ENCODE measurements at regions not wholly inside any gene's neighbourhood (a gene's known extent, or its start where the extent isn't known, plus 50 kb on each side); places are given as distances from the start of the nearest gene placed in this dataset.

DNA sequence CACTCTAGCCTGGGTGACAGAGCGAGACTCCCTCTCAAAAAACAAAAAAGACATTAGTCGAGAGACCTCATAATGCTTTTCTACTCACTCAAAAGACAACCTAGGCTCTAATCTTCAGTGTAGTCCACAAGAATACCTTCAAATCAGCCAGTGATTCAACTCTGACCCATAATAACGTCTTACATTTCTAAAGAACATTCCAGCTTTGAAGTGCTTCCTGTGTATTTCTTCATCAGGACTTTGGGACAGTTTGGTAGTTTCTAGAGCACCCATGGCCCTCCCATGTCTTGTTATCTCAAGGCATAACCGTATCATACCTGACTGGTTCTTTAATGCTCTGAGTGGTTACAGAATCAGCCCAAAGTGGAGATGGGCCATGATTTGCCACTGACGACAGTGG lies 221.3 kb downstream of the SKIDA1 start:
- ATAC-seq: no peak
- H3K27ac ChIP-seq: no peak overlapping the region

DNA sequence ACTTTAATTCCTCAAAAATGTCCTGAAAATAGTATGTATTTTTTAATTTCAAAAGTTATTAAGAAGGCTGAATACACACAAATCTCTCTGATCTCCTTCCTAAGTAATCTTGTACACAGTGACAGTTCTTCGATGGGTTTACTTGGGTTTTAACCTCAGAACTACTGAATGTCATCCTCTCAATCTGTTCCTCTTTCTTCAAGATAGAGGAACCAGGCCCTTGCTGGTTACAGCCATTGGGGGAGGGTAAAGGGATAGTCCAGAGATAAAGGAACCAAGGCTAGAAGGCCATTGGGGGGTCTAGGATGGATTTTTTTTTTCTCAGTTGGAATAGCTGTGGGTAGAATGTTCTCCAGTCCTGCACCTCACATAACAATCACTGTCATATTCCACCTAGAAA lies 224.9 kb downstream of the SKIDA1 start:
- Histone ChIP-seq H3K9me3 (no peaks in the 10 kb centered on the region), H3K27ac (no peak overlapping the region), H3K27me3 (no peaks in the 10 kb centered on the region), H3K4me3 (no peak overlapping the region), H3K36me3 (replicated peaks in 1 of 2; ENCODE audit: insufficient read depth in 1 of 2, low read depth in 2 of 2) (no peaks in the 10 kb centered on the region), H3K4me1 (no peaks in the 10 kb centered on the region)
- 53 to 92% methylated on average over 1 of the region's 1 CpG for WGBS, 2 donors
- ATAC-seq (no peak), DNase-seq (no peak)
- no peak for TF ChIP-seq POLR2A (IDR thresholded peaks at IDR 0.05)
- TF ChIP-seq, protein P1, sequence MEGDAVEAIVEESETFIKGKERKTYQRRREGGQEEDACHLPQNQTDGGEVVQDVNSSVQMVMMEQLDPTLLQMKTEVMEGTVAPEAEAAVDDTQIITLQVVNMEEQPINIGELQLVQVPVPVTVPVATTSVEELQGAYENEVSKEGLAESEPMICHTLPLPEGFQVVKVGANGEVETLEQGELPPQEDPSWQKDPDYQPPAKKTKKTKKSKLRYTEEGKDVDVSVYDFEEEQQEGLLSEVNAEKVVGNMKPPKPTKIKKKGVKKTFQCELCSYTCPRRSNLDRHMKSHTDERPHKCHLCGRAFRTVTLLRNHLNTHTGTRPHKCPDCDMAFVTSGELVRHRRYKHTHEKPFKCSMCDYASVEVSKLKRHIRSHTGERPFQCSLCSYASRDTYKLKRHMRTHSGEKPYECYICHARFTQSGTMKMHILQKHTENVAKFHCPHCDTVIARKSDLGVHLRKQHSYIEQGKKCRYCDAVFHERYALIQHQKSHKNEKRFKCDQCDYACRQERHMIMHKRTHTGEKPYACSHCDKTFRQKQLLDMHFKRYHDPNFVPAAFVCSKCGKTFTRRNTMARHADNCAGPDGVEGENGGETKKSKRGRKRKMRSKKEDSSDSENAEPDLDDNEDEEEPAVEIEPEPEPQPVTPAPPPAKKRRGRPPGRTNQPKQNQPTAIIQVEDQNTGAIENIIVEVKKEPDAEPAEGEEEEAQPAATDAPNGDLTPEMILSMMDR (IDR thresholded peaks at IDR 0.05): no peak
- intact Hi-C loops (cut with DNase I): no loop called here

More for the DNA sequence above, 221.3 kb downstream of the SKIDA1 start:
- TF ChIP-seq, protein P1 (IDR thresholded peaks at IDR 0.05): no peak
- TF ChIP-seq POLR2A (IDR thresholded peaks at IDR 0.05): no peak
- intact Hi-C loops (cut with DNase I): no loop called here
- 71 to 75% methylated on average over 5 of the region's 5 CpGs for WGBS, 2 donors
- no peak for DNase-seq
- Histone ChIP-seq H3K4me1 (no peaks in the 10 kb centered on the region), H3K9me3 (no peaks in the 10 kb centered on the region), H3K4me3 (no peak overlapping the region), H3K27me3 (no peaks in the 10 kb centered on the region), H3K36me3 (replicated peaks in 1 of 2; ENCODE audit: insufficient read depth in 1 of 2, low read depth in 2 of 2) (no peaks in the 10 kb centered on the region)

DNA sequence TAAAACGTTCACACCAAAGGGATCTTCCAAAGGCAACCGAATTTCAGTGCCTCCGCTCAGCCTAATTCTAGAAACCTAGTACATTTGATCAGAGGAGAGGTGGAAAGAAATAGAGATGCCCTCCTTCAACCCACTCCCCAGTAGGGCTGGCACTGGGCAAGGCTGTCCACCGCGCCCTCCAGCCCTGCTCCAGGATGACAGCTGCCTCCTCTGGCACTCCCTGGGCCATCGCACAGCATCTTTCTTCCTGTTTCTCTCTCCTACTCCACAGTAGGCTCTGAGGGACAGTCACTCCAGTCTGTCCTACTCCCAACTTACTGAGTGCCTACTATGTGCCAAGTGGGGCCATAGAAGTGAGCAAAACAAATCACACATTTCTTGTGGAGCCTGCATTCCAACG lies 226.2 kb downstream of the SKIDA1 start:
- 76 to 83% methylated on average over 7 of the region's 7 CpGs for WGBS, 2 donors
- H3K9me3 ChIP-seq: no peaks in the 10 kb centered on the region
- no peak overlapping the region for H3K27ac ChIP-seq
- H3K4me3 ChIP-seq: no peak overlapping the region
- no peaks in the 10 kb centered on the region for H3K36me3 ChIP-seq (replicated peaks in 1 of 2; ENCODE audit: insufficient read depth in 1 of 2, low read depth in 2 of 2)
- DNase-seq: no peak
- H3K4me1 ChIP-seq: no peaks in the 10 kb centered on the region
- no peak for ATAC-seq
- no peaks in the 10 kb centered on the region for H3K27me3 ChIP-seq
- no peak for TF ChIP-seq POLR2A (IDR thresholded peaks at IDR 0.05)
- TF ChIP-seq, protein P1 (IDR thresholded peaks at IDR 0.05): no peak
- intact Hi-C loops (cut with DNase I): no loop called here

DNA sequence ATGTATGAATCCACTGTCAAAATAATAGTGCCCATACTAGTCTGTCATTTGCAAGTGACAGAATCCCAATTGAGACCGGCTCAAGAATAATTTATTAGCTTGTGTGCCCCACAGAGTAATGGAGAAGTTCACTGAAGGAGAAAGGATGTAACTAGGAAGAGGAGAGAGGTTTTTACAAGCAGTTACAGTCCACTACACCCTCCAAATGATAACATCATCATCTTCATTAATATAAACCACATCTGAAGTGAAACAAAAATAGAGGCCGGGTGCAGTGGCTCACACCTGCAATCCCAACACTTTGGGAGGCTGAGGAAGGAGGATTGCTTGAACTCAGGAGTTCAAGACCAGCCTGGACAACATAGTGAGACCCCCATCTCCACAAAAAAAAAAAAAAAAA lies 226.8 kb downstream of the SKIDA1 start:
- no peaks in the 10 kb centered on the region for H3K9me3 ChIP-seq
- ATAC-seq (no peak), DNase-seq (no peak)
- intact Hi-C loops (cut with DNase I): no loop called here
- H3K36me3 ChIP-seq (replicated peaks in 1 of 2; ENCODE audit: insufficient read depth in 1 of 2, low read depth in 2 of 2): no peaks in the 10 kb centered on the region
- H3K27ac ChIP-seq: no peak overlapping the region
- WGBS, 2 donors: 79 to 85% methylated on average over 2 of the region's 2 CpGs
- H3K27me3 ChIP-seq: no peaks in the 10 kb centered on the region
- TF ChIP-seq, protein P1 (IDR thresholded peaks at IDR 0.05): no peak
- no peak for TF ChIP-seq POLR2A (IDR thresholded peaks at IDR 0.05)
- H3K4me1 ChIP-seq: no peaks in the 10 kb centered on the region
- no peak overlapping the region for H3K4me3 ChIP-seq

DNA sequence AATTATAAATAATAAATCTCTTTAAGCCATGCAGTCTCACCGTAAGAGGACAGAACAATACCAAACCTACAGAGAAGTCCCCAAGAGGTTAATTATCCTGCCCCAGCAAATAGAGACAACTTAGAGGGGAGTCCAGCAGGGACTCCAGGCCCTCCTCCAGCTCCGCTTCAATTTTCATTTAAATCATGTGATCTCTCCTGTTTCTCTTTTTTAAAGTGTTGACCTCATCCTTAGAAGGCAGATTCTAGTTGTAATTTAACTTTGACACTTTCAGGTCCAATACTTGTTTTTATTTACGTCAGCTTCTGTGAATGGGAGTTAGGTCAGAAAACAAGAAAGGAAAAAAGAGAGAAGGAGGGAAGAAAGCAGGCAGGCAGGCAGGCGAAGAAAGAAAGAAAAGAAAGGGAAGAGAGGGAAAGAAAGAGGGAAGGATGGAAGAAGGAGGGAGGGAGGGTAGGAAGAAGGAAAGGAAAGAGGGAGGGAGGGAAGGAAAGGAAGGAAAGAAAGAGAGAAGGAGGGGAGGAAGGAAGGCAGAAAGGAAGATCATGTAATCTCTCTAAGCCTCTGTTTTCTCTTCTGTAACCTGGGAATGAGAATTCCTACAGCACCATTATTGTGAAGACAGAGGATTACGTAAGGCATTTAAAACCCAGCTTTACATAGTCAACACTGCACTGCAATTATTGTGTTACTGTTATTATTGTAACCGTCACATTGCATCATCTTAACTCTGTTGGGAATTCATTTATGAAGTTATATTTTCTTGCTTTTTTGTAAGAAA lies 227.7 kb downstream of the SKIDA1 start:
- 71 to 72% methylated on average over 6 of the region's 6 CpGs for WGBS, 2 donors
- Histone ChIP-seq H3K4me1 (no peaks in the 10 kb centered on the region), H3K27ac (no peak overlapping the region), H3K9me3 (no peaks in the 10 kb centered on the region), H3K4me3 (no peak overlapping the region), H3K27me3 (no peaks in the 10 kb centered on the region), H3K36me3 (replicated peaks in 1 of 2; ENCODE audit: insufficient read depth in 1 of 2, low read depth in 2 of 2) (no peaks in the 10 kb centered on the region)
- TF ChIP-seq, protein P1 (IDR thresholded peaks at IDR 0.05): no peak
- TF ChIP-seq POLR2A (IDR thresholded peaks at IDR 0.05): no peak
- DNase-seq: no peak
- ATAC-seq: no peak
- intact Hi-C loops (cut with DNase I): no loop called here
